ENCODE measurements at regions not wholly inside any gene's neighbourhood (a gene's known extent, or its start where the extent isn't known, plus 50 kb on each side); places are given as distances from the start of the nearest gene placed in this dataset.

DNA sequence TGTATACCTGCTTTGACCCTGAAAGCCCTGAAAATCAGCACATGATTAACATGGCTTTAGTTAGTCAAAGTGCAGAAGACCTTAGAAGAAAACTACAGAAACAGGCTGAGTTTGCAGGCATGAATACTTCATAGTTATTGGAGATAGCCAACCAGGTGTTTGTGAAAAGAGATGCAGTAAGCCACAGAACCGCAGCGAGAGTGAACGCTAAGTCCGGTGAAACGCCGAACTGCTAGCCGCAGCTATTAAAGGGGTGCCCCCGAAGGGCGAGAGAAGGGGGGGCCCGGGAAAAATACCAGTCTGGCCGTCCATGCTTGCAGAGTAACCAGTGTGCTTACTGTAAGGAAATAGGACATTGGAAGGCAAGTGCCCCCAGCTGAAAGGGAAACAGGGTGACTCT, 784.0 kb upstream of the TMEM132C start:
- Histone ChIP-seq H3K4me3 (ENCODE audit: low read length) (no peak overlapping the region), H3K9me3 (ENCODE audit: control insufficient read depth, insufficient read depth, low read length) (peaks cover 5% of the 10 kb centered on the region), H3K4me1 (ENCODE audit: control insufficient read depth, insufficient read depth, low read length) (no peaks in the 10 kb centered on the region), H3K27me3 (ENCODE audit: control insufficient read depth, insufficient read depth, low read length) (no peaks in the 10 kb centered on the region), H3K27ac (ENCODE audit: low read length) (no peak overlapping the region), H3K36me3 (ENCODE audit: control insufficient read depth, insufficient read depth, low read length) (no peaks in the 10 kb centered on the region)
- peaks cover 3% of the 10 kb centered on the region in 2 donors for H3K9me3 Mint-ChIP-seq
- no peak for DNase-seq
- no peaks in the 10 kb centered on the region for H3K27me3 Mint-ChIP-seq (ENCODE audit: low read depth in 2 of 2)
- WGBS (ENCODE audit: insufficient coverage), result 95% methylated on average over 11 of the region's 11 CpGs
- no peaks in the 10 kb centered on the region for H3K36me3 Mint-ChIP-seq
- ATAC-seq, result no peak
- intact Hi-C loops (cut with micrococcal nuclease), result no loop called here
- no peak overlapping the region for H3K4me3 Mint-ChIP-seq
- H3K4me1 Mint-ChIP-seq, result no peaks in the 10 kb centered on the region
- no peak overlapping the region for H3K27ac Mint-ChIP-seq
- TF ChIP-seq, protein P1, sequence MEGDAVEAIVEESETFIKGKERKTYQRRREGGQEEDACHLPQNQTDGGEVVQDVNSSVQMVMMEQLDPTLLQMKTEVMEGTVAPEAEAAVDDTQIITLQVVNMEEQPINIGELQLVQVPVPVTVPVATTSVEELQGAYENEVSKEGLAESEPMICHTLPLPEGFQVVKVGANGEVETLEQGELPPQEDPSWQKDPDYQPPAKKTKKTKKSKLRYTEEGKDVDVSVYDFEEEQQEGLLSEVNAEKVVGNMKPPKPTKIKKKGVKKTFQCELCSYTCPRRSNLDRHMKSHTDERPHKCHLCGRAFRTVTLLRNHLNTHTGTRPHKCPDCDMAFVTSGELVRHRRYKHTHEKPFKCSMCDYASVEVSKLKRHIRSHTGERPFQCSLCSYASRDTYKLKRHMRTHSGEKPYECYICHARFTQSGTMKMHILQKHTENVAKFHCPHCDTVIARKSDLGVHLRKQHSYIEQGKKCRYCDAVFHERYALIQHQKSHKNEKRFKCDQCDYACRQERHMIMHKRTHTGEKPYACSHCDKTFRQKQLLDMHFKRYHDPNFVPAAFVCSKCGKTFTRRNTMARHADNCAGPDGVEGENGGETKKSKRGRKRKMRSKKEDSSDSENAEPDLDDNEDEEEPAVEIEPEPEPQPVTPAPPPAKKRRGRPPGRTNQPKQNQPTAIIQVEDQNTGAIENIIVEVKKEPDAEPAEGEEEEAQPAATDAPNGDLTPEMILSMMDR (IDR thresholded peaks at IDR 0.05), result no peak

DNA sequence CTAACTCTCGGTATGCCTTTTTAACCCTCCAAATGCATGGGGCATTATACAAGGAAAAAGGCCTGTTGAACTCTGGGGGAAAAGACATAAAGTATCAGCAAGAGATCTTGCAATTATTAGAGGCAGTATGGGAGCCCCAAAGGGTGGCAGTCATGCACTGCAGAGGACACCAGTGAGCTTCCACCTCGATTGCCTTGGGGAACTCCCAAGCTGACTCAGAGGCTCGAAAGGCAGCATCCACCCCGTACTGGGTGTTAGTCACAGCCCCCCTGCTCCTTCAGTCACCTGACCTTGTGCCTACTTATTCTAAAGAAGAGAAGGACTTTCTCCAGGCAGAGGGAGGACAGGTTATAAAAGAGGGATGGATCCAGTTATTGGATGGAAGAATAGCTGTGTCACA, 781.4 kb upstream of the TMEM132C start:
- intact Hi-C loops (cut with micrococcal nuclease), result no loop called here
- ATAC-seq, result no peak
- no peak overlapping the region for H3K4me3 ChIP-seq (ENCODE audit: low read length)

GRCh38 chr12:127487031-127487430, 779.9 kb upstream of the TMEM132C start:
- no peak for ATAC-seq
- H3K27ac Mint-ChIP-seq, result no peak overlapping the region
- no peak overlapping the region for H3K4me3 Mint-ChIP-seq

More for the DNA sequence above, 781.4 kb upstream of the TMEM132C start:
- H3K9me3 ChIP-seq (ENCODE audit: control insufficient read depth, insufficient read depth, low read length), result peaks cover 5% of the 10 kb centered on the region
- H3K27ac Mint-ChIP-seq, result no peak overlapping the region
- H3K9me3 Mint-ChIP-seq, result peaks cover 3 to 5% of the 10 kb centered on the region in 2 donors
- 71% methylated on average over 4 of the region's 4 CpGs for WGBS (ENCODE audit: insufficient coverage)
- H3K4me1 ChIP-seq (ENCODE audit: control insufficient read depth, insufficient read depth, low read length), result no peaks in the 10 kb centered on the region
- H3K27me3 Mint-ChIP-seq (ENCODE audit: low read depth in 2 of 2), result no peaks in the 10 kb centered on the region
- H3K4me1 Mint-ChIP-seq, result no peaks in the 10 kb centered on the region
- H3K27me3 ChIP-seq (ENCODE audit: control insufficient read depth, insufficient read depth, low read length), result no peaks in the 10 kb centered on the region
- H3K27ac ChIP-seq (ENCODE audit: low read length), result no peak overlapping the region
- no peak for DNase-seq
- TF ChIP-seq, protein P1 (IDR thresholded peaks at IDR 0.05), result no peak
- no peak overlapping the region for H3K4me3 Mint-ChIP-seq
- H3K36me3 Mint-ChIP-seq, result no peaks in the 10 kb centered on the region
- no peaks in the 10 kb centered on the region for H3K36me3 ChIP-seq (ENCODE audit: control insufficient read depth, insufficient read depth, low read length)

GRCh38 chr12:127489061-127489460, 777.9 kb upstream of the TMEM132C start:
- TF ChIP-seq, protein P1 (IDR thresholded peaks at IDR 0.05), result no peak
- Histone ChIP-seq H3K9me3 (ENCODE audit: control insufficient read depth, insufficient read depth, low read length) (no peaks in the 10 kb centered on the region), H3K27me3 (ENCODE audit: control insufficient read depth, insufficient read depth, low read length) (no peaks in the 10 kb centered on the region), H3K4me1 (ENCODE audit: control insufficient read depth, insufficient read depth, low read length) (no peaks in the 10 kb centered on the region), H3K36me3 (ENCODE audit: control insufficient read depth, insufficient read depth, low read length) (no peaks in the 10 kb centered on the region), H3K27ac (ENCODE audit: low read length) (no peak overlapping the region), H3K4me3 (ENCODE audit: low read length) (no peak overlapping the region)
- Mint-ChIP-seq H3K36me3 (no peaks in the 10 kb centered on the region), H3K4me1 (no peaks in the 10 kb centered on the region), H3K4me3 (no peak overlapping the region), H3K9me3 (peaks cover 0 to 7% of the 10 kb centered on the region in 2 donors), H3K27me3 (ENCODE audit: low read depth in 2 of 2) (no peaks in the 10 kb centered on the region), H3K27ac (no peak overlapping the region)
- WGBS (ENCODE audit: insufficient coverage), result 70% methylated on average over 6 of the region's 6 CpGs
- DNase-seq (no peak), ATAC-seq (no peak)
- intact Hi-C loops (cut with micrococcal nuclease), result no loop called here

More at GRCh38 chr12:127487031-127487430, 779.9 kb upstream of the TMEM132C start:
- Histone ChIP-seq H3K4me3 (ENCODE audit: low read length) (no peak overlapping the region), H3K9me3 (ENCODE audit: control insufficient read depth, insufficient read depth, low read length) (no peaks in the 10 kb centered on the region), H3K4me1 (ENCODE audit: control insufficient read depth, insufficient read depth, low read length) (no peaks in the 10 kb centered on the region), H3K27ac (ENCODE audit: low read length) (no peak overlapping the region), H3K36me3 (ENCODE audit: control insufficient read depth, insufficient read depth, low read length) (no peaks in the 10 kb centered on the region), H3K27me3 (ENCODE audit: control insufficient read depth, insufficient read depth, low read length) (no peaks in the 10 kb centered on the region)
- TF ChIP-seq, protein P1 (IDR thresholded peaks at IDR 0.05), result no peak
- no CpG with 5 or more reads among the region's 1 CpG for WGBS (ENCODE audit: insufficient coverage)
- Mint-ChIP-seq H3K36me3 (no peaks in the 10 kb centered on the region), H3K27me3 (ENCODE audit: low read depth in 2 of 2) (no peaks in the 10 kb centered on the region), H3K4me1 (no peaks in the 10 kb centered on the region), H3K9me3 (peaks cover 3 to 6% of the 10 kb centered on the region in 2 donors)
- intact Hi-C loops (cut with micrococcal nuclease), result no loop called here
- DNase-seq, result no peak

Measured in natural killer cell (primary cell).